ENCODE measurements at regions not wholly inside any gene's neighbourhood (a gene's known extent, or its start where the extent isn't known, plus 50 kb on each side); places are given as distances from the start of the nearest gene placed in this dataset.

DNA sequence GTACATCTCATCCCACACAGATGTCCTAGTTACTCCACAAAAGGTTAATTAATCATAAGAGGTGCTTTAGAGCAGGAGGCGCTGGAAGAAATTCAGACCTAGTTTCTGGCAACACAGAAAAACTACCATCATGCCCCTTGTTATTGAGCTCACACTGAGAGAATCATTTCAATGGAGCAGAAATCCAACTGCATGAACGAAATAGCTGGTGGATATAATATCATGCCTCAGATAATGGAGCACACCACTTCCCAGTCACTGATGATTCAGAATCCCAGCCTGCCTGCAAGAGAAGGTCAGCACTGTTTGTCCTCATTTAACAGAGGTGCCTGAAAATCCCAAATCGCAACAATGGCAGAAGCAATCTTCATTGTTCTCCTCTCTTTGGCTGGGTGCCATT lies 125.8 kb upstream of the CREB1 start:
- TF ChIP-seq POLR2A (IDR thresholded peaks at IDR 0.05), result no peak
- no peak for TF ChIP-seq CTCF (IDR thresholded peaks at IDR 0.05)

All from stomach (tissue), 4 donors.